Fibroblast of upper back skin (primary cell): ENCODE measurements at regions not wholly inside any gene's neighbourhood (a gene's known extent, or its start where the extent isn't known, plus 50 kb on each side); places are given as distances from the start of the nearest gene placed in this dataset.
"Not testable (repeated sequence)": the region's sequence is repeated elsewhere in the genome, so short reads cannot be mapped to it uniquely, and the experiment has no call there.

Source experiments
- DNase-seq: peaks from one replicate; pipeline ENCODE4 v3.0.0-alpha.2; 2013

DNA sequence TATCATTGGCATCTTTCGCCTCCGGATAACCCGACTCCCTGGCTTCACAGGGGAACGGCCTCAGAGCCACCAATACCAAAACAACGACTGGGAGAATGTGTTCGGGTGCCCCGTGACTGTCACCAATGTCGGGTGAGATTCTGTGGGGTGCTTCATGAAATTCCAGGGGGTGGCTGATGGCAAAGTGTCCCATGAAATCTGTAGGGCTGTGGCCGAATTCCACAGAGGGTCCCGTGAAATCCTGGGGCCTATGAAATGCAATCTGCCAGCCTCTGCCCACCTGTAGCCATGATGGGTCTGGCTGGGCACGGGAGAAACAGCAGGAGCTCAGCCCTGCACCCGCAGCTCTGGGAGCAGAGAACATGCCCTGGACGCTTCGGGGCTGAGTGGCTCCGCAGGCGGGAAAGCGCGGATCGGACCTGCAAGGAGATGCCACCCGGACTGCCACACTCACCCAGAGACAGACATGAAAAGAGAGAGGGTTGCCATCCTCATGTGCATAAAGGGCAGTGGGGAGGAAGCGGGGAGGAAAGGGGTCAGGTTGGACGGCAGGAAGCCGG lies 192.4 kb downstream of the OLFM1 start:
- no peak for DNase-seq

DNA sequence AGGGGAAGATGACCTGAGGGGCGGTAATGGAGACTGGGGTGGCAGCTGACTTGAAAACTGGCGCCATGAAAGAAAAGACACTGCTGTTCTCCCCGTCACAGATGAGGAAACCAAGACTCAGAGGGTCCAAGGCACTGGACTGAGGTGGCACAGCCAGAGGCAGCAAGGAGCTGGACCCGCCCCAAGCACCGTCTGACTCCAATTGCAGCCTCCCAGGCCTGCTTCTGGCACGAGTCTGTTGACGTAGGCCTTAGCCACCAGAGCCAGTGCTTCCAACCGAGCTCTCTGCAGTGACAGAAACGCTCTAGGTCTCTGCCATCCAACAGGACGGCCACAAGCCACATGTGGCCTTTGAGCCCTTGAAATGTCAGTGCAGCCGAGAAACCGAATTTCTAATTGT lies 193.2 kb downstream of the OLFM1 start:
- no peak for DNase-seq

DNA sequence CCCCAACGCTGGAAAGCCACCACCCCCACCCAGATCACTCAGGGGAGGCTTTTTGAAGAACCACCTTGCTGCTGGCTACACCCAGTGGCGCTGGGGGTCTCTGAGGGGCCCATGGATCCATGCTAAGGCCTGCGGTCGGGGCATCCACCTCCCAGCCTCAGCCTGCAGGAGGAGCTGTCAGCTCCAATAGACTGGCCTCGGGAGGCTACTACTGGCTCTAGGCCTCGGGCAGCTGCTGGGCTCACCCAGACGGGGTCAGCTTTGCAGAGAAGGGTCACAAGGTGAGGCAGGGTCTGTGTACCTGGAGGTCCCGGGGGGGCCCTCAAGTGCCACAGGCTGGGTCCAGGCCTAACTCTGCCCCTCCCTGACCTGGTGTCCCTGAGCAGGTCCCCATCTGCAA lies 193.7 kb downstream of the OLFM1 start:
- no peak for DNase-seq

DNA sequence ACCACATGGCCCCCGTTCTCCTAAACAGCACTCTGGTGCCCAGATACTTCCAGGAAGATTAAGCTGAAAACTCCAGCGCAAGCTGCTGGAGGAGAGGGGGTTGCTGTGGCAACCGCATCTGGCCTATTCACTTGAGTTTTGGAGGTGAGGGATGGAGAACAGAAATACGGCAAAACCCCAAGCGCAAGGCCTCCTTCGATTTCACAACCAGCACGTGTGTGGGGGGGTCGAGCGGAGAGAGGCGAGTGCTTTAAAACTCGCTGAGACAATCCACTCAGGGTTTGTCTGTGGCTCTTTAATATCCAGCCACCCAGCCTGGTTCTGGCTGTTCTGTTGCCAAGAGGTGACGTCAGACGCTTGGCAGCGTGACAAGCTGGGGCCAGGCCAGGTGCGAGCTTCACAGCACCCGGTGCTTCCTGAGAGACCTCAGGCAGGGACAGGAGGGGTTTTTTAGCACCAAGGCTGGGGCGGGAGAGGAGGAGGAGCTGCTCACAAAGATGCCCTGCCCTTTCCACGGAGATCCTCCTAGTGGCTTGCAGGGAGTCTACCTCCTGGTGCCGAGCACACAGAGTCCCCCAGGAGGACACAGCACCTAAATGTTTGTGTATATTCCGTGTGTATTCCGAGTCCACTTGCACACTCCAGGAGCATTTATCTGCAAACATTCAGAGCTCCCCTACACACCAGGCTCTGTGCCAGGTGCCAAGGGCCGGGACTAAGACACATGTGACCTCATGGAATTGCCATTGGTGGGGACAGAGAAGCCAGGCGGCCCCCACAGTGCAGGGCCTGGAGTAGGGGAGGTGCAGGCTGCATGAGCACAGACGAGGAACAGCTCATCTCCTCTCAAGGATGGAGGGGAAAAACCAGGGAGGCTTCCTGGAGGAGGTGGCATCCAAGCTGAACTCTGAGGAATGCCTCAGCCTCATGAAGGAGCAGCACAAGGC lies 194.6 kb downstream of the OLFM1 start:
- DNase-seq: peak; percentile 2

- no peak for DNase-seq
These were observed 195.3 kb downstream of the OLFM1 start for GRCh38 chr9:135282808-135283207.

DNA sequence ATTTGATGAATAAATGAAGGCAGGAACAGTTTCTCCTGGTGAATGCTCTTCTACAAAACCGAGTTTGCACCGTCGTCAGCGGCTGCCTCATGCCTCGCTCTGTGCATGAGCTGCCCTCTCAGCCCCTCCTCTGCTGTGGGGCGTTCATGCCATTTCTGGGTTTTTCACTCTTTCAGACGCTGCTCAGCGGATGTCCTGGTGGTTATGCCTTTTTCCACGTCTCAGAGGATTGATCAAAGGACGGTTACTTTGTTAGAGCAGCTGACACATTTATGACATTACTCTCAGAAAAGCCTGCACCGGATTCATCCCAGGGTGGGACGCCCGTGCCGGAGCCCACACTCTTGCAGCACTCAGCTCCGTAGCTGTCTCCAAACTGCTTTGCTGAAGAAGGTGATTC lies 195.9 kb upstream of the PPP1R26 start:
- DNase-seq: no peak

DNA sequence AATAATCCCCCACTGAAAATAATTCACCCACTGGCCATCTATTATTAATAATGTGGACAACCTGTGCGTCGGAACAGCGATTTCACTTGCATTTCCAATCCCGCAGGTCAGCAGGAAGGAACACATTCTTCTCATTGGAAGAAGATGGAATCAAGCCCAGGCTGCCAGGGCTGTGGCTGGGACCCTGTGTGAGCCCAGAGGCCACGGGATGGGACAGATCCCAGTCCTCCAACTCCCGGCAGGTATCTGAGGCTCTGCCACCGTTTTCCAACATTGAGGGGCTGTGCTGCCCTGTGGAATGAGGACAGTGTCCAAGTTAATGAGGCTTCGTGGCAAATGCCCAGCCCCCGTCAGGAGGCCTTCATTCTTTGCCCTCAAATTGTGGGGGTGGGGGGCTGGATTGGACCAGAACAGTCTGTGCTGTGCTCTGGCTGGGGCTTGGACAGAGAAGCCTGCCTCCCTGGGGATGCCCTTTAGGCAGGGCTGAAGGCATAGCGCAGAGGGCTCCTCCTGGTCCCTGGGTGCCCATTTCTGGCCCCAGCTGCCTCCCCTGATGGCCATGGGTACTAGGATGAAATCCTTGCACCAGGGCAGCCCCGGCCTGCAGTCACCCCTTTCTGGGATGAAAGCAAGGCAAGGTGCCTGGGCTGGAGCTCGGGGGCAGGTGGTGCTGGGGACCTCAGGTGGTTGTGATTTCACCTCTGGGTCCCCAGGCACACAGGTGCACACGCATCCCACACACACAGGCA lies 195.0 kb upstream of the PPP1R26 start:
- DNase-seq: no peak

DNA sequence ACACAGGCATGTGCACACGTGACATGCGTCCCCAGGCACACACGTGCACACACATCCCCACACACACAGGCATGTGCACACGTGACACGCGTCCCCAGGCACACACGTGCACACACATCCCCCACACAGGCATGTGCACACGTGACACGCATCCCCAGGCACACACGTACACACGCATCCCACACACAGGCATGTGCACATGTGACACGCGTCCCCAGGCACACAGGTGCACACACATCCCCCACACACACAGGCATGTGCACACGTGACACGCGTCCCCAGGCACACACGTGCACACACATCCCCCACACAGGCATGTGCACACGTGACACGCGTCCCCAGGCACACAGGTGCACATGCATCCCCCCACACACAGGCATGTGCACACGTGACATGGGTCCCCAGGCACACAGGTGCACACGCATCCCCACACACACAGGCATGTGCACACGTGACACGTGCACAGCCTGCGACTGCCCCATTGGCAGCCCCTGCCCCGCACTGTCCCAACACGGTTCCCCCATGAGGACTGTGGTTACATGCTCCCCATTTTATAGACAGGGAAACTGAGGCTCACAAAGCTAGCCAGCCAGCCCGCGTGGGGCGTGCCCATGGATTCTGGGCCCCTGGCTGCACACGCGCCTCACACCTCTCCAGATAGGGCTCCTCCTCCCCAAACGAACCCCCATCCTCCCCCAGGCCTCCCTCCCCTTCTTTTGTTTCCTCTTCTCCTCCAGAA lies 193.2 kb upstream of the PPP1R26 start:
- DNase-seq: not testable (repeated sequence)

- DNase-seq: no peak
These were observed 192.6 kb upstream of the PPP1R26 start for GRCh38 chr9:135286961-135287360.

DNA sequence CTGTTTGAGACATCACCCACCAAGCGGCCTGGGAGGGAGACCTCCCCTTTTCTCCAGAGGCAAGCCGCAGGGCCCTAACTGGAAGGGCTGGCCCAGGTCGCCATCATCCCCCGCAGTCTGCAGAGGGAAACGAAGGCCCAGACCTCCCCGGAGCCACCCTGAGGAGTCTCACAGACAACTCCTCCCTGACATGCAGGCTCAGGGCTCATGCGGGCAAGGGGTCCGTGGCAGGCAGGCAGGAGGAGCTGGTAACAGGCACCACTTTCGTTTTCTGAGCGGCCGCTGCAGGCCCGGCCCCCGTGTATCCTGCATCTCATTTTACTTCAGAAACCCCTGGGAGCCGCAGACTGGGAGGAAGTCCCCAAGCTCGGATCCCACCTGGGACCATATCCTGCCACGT lies 192.0 kb upstream of the PPP1R26 start:
- no peak for DNase-seq

DNA sequence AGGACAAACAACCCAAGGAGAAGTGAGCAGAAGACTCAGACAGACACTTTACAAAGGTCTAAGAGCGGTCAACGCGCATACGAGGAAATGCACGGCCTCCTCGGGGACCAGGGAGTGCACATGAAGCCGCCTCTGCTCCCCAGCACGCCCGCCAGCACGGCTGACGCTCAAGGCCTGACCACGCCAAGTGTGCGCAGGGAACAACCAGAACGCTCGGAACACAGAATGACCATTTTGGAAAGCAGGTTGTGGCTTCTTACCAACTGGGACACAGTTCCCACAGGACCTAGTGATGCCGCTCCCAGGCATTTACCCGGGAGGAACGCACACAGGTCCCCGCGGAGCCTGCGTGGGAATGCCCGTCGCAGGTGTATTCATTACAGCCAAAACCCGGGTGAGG lies 191.5 kb upstream of the PPP1R26 start:
- DNase-seq: no peak

GRCh38 chr9:135289081-135289491 lies 190.5 kb upstream of the PPP1R26 start:
- DNase-seq: no peak

DNA sequence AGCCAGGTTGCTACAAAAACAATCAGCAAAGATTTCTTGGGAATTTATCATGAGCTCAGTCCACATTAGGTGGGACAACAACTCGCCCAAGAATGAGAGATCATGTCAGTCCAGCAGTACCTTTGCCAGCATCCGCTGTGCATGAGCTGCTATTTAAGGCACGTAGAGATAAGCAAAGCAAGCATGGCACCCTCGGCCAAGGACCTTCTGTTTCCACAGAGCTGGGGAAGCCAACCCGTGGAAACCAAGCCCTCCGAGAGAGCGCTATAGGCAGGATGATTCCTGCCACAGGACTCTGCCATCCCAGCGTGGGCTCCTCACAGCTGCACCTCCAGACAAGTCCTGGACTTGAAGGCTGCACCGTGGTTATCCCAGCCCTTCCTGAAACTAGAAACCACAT lies 189.5 kb upstream of the PPP1R26 start:
- no peak for DNase-seq

DNA sequence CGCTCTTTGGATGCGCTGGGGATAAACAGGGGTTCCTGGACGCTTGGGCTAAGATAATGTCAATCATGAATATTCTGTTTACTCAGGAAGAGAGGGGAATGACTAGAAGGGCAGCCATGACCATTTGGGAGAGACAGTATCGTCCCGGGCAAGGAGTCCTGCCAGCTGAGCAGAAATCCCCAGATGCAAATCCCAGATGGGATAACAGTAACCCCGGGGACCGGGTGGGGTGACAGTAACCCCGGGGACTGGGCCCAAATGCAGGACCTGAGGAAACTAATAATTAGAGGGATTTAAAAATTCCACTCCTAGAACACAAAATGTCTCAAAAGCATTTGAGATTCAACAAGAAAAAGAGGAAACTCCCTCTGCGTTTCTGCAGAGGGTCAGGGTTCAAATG lies 189.0 kb upstream of the PPP1R26 start:
- DNase-seq: no peak

- DNase-seq: no peak
These were observed 188.4 kb upstream of the PPP1R26 start for GRCh38 chr9:135291165-135291564.

- no peak for DNase-seq
These were observed 184.7 kb upstream of the PPP1R26 start for GRCh38 chr9:135294836-135295235.

- no peak for DNase-seq
These were observed 183.9 kb upstream of the PPP1R26 start for GRCh38 chr9:135295551-135296300.

DNA sequence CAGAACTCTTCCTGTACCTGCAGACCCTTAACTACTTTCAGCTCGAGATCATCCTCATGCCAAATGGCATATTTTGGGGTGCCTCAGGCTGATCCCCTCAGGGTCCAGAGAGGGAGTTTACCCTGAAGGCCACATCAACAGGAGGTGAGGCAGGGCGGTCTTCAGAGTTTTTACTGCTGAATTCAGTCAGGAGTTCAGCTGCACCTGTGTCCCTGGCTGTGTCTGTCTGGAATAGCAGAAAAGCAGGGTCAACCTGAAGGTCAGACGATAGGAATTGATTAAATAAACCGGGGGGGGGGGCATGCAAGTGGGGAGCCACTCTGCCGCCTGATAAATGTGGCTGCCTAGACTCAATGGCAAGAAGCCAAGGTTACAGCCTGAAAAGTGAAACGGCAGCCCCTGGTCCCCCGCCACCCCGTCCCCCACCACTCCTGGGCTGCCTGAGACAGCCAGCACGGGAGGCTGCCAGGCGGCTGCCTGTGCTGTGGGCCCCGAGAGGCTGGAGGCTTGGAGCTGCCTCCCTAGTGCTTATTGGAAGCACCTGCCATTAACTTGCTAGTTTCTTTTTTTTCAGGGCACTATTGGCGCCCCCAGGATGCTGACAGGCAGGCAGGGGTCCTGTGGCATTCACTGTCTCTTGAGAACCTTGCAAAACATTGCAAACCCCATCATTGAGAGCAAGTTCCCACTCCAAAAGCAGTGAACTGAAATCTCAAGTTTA lies 182.7 kb upstream of the PPP1R26 start:
- no peak for DNase-seq

- DNase-seq: no peak
These were observed 182.0 kb upstream of the PPP1R26 start for GRCh38 chr9:135297456-135298075.

GRCh38 chr9:135299239-135299590 lies 180.4 kb upstream of the PPP1R26 start:
- no peak for DNase-seq

- no peak for DNase-seq
These were observed 179.8 kb upstream of the PPP1R26 start for GRCh38 chr9:135299651-135300345.
